ENCODE measurements at regions not wholly inside any gene's neighbourhood (a gene's known extent, or its start where the extent isn't known, plus 50 kb on each side); places are given as distances from the start of the nearest gene placed in this dataset.
"Not testable (repeated sequence)": the region's sequence is repeated elsewhere in the genome, so short reads cannot be mapped to it uniquely, and the experiment has no call there.

- DNase-seq, result no peak
These were observed 64.0 kb downstream of the CCNG2 start for GRCh38 chr4:77220828-77221613.

DNA sequence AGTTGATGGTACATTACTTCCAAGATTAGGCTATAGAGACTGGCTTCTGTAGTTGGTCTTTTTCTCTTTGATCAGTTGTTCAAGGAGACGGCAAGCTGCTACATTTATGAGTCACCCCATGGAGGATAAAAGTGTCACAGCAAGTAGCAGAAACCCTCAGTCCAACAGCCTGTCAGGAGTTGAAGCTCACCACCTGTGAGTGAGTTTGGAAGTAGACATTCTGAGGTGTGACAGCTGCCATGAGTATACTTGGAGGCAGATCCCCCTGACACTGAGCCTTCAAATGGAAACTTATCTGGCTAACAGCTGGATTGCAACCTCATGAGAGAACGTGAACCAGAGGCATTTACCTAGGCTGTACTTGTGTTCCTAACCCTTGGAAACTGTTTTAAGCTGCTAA is 68.0 kb downstream of the CCNG2 start:
- DNase-seq, result no peak

DNA sequence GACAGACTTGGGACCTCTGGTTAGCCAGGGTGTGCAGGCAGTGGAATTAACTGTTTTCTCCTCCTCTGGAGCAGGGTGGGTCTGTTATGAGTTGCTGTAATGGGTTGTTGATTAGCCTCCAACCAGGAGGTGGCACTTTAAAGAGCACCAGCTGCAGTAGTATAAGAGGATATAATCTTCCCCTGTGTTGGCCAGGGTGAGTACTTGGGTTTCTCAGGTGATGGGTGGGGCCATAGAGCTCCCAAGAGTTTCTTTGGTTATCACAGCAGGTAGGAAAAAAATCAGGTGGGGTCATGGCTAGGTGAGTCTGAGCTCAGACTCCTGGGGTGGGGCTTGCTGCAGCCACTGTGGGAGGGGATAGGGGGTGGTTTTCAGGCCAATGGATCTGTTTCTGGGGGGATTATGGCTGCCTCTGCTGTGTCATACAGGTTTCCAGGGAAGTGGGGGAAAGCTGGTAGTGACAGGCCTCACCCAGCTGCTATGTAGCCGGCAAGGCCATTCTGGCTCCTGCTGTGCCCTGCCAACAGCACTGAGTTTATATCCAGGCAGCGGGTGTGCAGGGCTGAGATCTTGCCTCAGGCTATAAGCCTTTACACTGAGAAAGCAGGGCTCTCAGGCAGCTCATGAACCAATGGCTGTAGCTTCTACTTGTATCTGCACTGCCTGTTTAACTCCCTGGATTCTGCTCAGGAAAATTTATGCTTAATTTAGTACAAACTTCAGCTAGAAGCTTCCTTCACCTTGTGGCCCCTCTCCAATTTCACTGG is 70.1 kb downstream of the CCNG2 start:
- DNase-seq, result no peak

- no peak for DNase-seq
These were observed 72.4 kb downstream of the CCNG2 start for GRCh38 chr4:77229433-77229832.

GRCh38 chr4:77232653-77233052 is 75.6 kb downstream of the CCNG2 start:
- no peak for DNase-seq

GRCh38 chr4:77235289-77235854 is 78.4 kb downstream of the CCNG2 start:
- DNase-seq, result no peak

- no peak for DNase-seq
These were observed 79.8 kb downstream of the CCNG2 start for GRCh38 chr4:77236806-77237205.

DNA sequence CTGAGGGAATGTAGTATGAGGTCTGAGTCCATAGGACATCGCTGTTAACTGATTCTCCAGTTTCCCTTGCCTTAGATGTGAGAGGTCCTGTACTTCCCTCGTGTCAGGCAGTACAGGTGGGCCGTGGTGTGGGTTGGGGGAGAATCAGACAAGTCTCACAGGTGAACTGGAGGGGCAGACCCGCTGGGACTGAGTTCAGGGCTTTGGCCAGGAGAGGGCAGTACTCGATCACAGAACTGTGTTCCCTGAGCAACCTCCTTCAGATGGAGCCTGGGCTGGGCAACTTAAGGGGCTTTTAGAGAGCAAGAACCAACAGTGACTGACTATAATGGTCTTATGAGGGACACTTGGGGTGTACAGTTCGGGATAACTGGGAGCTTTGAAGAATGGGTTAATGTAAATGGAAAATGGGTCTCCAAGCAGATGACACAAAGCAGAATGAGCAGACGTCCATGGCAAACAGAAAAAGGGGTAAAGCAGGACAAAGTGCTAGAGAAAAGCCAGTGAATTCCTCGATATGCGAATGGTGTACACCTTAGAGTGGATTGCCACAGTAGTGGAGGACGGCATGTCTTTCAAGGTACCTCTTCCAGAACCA is 83.6 kb downstream of the CCNG2 start:
- DNase-seq, result peak in 45 of 51 donors; percentile 0 to 69 (median 8)

GRCh38 chr4:77248805-77249204 is 91.8 kb downstream of the CCNG2 start:
- no peak for DNase-seq

- DNase-seq, result no peak
These were observed 94.7 kb downstream of the CCNG2 start for GRCh38 chr4:77251751-77252150.

DNA sequence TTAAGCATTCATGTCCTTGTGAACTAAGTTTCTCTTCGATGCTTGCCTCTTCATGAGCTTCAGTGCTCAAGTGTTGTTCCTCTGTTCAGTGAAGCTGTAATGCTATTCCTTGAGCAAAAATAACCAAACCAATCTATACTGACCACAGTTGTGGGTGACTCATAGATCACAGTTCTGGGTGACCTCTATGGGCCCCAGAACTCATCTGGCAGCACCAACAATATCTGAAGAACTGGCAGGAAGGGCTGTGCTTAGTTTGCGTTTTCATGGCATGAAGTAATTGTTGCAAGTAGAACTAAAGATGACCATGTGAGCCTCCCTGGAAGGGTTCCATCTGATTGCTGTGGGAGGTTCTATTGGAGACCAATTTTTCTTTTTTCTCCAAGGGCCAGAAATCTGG is 106.2 kb downstream of the CCNG2 start:
- no peak for DNase-seq

DNA sequence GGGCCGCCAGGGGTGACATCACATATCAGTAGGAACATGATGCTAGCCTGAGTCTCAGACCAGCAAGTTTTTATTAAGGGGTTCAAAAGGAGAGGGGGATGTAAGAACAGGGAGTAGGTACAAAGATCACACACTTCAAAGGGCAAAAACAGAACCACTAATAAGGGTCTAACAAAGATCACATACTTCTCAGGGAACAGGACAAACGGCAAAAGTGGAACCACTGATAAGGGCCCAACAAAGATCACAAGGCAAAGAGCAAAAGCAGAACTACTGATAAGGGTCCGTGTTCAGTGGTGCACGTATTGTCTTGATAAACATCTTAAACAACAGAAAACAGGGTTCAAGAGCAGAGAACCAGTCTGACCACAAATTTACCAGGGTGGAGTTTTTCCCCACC is 107.0 kb downstream of the CCNG2 start:
- not testable (repeated sequence) for DNase-seq

- no peak for DNase-seq
These were observed 107.8 kb downstream of the CCNG2 start for GRCh38 chr4:77264826-77265225.

GRCh38 chr4:77268108-77268507 is 111.1 kb downstream of the CCNG2 start:
- no peak for DNase-seq

GRCh38 chr4:77269505-77269904 is 112.5 kb downstream of the CCNG2 start:
- DNase-seq, result no peak

GRCh38 chr4:77273412-77273811 is 116.4 kb downstream of the CCNG2 start:
- DNase-seq, result no peak

- not testable (repeated sequence) for DNase-seq
These were observed 122.1 kb downstream of the CCNG2 start for GRCh38 chr4:77279114-77279513.

DNA sequence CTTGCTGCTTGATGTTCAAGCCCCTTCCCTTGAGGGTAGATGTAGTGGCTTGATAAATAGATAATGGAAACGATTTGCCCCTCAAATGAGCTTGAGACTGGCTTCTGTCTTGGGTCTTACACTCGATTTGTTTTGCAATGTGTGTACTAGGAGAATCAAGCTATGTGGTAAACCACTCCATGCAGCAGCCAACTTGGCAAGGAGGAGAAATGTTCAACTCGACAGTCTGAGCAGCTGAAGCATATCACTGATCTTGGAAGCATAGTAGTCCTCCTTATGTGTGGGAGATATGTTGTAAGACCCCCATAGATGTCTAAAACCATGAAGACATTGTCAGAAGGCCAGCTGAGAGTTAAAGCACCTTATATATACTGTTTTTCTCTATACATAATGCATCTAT is 125.3 kb downstream of the CCNG2 start:
- DNase-seq, result no peak

DNA sequence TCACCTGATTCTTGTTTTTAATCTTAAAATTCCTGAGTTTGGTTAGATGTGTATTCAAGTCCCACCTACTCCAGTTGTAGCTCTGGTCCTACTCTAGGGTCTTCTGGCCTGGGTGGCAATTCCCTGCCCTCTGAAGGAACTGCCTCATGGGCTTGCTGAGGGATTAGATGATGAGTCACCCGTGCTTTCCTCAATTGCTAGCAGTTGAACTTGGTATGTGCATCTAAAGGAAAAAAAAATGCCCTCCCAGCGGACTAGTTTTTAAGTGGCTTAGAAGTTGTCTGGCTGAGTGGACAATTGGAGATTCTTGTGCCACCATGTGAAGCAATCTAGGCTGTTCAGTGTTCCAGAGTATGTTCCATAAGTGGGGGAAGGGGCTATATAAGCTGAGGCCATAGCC is 127.0 kb downstream of the CCNG2 start:
- DNase-seq, result no peak

GRCh38 chr4:77286906-77287305 is 129.9 kb downstream of the CCNG2 start:
- DNase-seq, result no peak

DNA sequence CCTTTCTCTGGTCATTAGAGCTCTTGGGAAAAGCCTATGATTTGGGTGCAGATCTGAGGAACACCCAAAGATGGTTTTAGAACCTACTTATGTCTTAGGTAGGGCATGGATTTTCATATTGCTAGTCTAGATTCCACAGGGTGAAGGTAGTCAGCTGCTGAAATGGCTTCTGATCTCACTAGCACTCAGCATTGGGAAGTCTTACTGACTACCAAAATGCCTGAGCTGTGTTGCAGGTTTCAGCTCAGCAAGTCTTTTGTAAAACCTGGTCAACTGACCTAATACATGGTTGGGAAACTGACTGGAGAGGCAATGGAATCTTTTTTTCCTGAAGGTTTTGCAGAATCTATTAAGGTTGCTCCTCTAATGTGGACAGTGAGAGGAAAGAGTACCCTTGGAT is 136.4 kb downstream of the CCNG2 start:
- no peak for DNase-seq

DNA sequence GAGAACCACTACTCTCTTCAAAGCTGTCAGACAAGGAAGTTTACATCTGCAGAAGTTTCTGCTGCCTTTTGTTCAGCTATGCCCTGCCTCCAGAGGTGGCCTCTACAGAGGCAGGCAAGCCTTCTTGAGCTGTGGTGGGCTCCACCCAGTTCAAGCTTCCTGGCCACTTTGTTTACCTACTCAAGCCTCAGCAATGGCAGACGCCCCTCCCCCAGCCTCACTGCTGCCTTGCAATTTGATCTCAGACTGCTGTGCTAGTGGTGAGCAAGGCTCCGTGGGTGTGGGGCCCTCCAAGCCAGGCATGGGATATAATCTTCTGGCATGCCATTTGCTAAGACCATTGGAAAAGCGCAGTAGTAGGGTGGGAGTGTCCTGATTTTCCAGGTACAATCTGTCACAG is 144.0 kb downstream of the CCNG2 start:
- not testable (repeated sequence) for DNase-seq
